WI38 (cell line): ENCODE measurements at regions not wholly inside any gene's neighbourhood (a gene's known extent, or its start where the extent isn't known, plus 50 kb on each side); places are given as distances from the start of the nearest gene placed in this dataset.
"Not testable (repeated sequence)": the region's sequence is repeated elsewhere in the genome, so short reads cannot be mapped to it uniquely, and the experiment has no call there.

Experiments used
- H3K4me3 ChIP-seq: 2 replicates; pipeline ENCODE4 v1.5.1; 2011; ENCODE audit warnings: low read depth, mild to moderate bottlenecking, control low read depth, low read length
- CTCF ChIP-seq: IDR thresholded peaks from 2 replicates; pipeline ENCODE4 v1.5.1; 2012; ENCODE audit warnings: low read depth, mild to moderate bottlenecking, control low read depth, low read length

- TF ChIP-seq CTCF = no peak
These were observed 176.8 kb downstream of the SLCO4C1 start for GRCh38 chr5:102119252-102119651.

GRCh38 chr5:102115736-102116135, 180.3 kb downstream of the SLCO4C1 start:
- no peak overlapping the region for H3K4me3 ChIP-seq
- TF ChIP-seq CTCF = no peak

More at GRCh38 chr5:102119252-102119651, 176.8 kb downstream of the SLCO4C1 start:
- no peak overlapping the region for H3K4me3 ChIP-seq

DNA sequence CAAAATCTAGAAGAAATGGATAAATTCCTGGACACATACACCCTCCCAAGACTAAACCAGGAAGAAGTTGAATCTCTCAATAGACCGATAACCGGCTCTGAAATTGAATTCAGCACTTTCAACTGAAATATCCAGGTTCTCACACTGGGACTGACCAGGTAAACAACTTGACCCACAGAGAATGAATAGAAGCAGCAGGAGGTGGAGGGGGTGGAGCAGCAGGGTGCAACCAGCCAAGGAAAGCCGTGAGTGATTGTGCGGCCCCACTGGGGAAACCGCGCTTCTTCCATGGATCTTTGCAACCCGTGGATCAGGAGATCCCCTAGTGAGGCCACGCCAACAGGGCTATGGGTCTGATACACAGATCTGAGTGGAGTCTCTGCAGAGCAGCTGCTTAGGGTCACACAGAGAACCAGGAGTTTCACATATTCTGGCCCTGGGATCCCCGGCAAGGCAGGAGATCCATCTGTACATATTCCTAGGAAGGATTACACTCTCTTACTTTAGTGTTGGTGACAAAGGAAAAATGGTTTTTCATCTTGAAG, 181.5 kb downstream of the SLCO4C1 start:
- no peak for TF ChIP-seq CTCF
- H3K4me3 ChIP-seq = no peak overlapping the region

- H3K4me3 ChIP-seq = no peak overlapping the region
- TF ChIP-seq CTCF = no peak
These were observed 188.2 kb downstream of the SLCO4C1 start for GRCh38 chr5:102107865-102108264.

GRCh38 chr5:102106599-102106998, 189.5 kb downstream of the SLCO4C1 start:
- H3K4me3 ChIP-seq = no peak overlapping the region

DNA sequence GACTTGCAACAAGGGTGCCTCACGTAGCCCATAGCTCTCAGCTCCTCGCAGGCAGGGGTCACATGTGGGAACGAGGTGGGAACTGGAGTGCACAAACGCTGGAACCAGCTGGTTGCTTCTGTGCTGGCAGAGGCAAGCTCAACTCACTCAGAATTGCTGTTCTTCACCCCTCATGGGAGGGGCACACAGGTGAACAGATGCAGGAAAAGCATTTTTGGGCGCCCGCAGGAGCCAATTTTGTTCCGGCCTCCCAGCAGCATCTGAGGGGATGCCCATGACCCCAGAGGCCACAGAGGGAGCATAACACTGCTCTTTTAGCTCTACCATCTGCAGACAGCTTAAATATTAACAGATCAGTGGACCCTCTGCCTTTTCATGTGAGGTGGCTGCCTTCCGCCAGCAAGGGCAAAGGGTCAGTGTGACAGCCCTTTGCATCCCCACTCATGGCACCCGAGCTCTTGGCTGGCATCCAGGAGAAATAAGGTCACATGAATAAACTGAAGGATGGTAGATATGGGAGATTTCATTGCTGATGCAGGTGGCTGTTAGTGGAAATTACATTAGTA, 196.2 kb downstream of the SLCO4C1 start:
- no peak for TF ChIP-seq CTCF
- no peak overlapping the region for H3K4me3 ChIP-seq

More at GRCh38 chr5:102106599-102106998, 189.5 kb downstream of the SLCO4C1 start:
- TF ChIP-seq CTCF = no peak

GRCh38 chr5:102099083-102099482, 197.0 kb downstream of the SLCO4C1 start:
- H3K4me3 ChIP-seq = not testable (repeated sequence)

- H3K4me3 ChIP-seq = not testable (repeated sequence)
These were observed 197.5 kb downstream of the SLCO4C1 start for GRCh38 chr5:102098606-102099005.
